ENCODE measurements at regions not wholly inside any gene's neighbourhood (a gene's known extent, or its start where the extent isn't known, plus 50 kb on each side); places are given as distances from the start of the nearest gene placed in this dataset.

DNA sequence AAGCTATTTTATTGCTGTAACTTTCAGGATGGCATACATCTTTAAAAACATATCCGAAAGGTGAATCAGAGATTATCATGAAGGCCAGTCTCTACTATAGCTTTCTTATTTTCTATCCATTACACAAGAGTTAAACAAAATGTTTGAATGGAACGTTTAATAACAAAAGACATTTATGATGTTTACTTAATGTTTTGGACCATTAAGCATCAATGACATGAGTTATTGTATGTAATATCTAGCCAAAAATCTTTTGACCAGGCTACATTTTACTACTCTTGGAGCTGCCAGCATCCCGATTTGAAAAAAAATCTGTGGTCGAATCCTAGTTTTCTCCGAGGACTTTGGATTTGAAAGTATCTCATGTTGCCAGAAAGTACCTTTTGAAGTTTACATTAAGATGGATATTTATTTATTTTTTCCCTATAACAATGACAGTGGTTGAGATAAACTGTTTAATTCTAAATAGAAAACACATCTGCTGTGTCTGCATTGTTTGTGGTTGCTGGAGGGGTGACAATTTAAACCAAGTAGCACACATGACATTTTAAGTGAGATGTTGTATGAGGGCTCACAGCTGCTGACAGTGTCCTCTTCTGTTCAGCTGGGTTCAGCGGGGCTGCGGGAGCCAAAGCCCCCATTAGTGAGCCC, 293.7 kb upstream of the TCF21 start:
- TF ChIP-seq, protein P1, sequence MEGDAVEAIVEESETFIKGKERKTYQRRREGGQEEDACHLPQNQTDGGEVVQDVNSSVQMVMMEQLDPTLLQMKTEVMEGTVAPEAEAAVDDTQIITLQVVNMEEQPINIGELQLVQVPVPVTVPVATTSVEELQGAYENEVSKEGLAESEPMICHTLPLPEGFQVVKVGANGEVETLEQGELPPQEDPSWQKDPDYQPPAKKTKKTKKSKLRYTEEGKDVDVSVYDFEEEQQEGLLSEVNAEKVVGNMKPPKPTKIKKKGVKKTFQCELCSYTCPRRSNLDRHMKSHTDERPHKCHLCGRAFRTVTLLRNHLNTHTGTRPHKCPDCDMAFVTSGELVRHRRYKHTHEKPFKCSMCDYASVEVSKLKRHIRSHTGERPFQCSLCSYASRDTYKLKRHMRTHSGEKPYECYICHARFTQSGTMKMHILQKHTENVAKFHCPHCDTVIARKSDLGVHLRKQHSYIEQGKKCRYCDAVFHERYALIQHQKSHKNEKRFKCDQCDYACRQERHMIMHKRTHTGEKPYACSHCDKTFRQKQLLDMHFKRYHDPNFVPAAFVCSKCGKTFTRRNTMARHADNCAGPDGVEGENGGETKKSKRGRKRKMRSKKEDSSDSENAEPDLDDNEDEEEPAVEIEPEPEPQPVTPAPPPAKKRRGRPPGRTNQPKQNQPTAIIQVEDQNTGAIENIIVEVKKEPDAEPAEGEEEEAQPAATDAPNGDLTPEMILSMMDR (conservative IDR thresholded peaks at IDR 0.05; ENCODE audit: low read depth, low read length) = no peak
- no peaks in the 10 kb centered on the region for H3K27me3 ChIP-seq (ENCODE audit: insufficient read depth, low read depth)
- H3K27ac ChIP-seq = no peak overlapping the region
- H3K4me1 ChIP-seq (ENCODE audit: low read depth, poor library complexity, severe bottlenecking) = no peaks in the 10 kb centered on the region
- H3K79me2 ChIP-seq (ENCODE audit: insufficient read depth, low read depth) = no peaks in the 10 kb centered on the region
- no peak overlapping the region for H3K9ac ChIP-seq
- no peaks in the 10 kb centered on the region for H3K36me3 ChIP-seq (ENCODE audit: insufficient read depth)
- H3K4me2 ChIP-seq = no peak overlapping the region
- no peak overlapping the region for H3K4me3 ChIP-seq (IDR thresholded peaks at IDR 0.05; ENCODE audit: insufficient read depth, low read depth, low read length)
- H2AFZ ChIP-seq (ENCODE audit: low read depth) = no peak overlapping the region
- no peaks in the 10 kb centered on the region for H4K20me1 ChIP-seq (ENCODE audit: insufficient read depth)

DNA sequence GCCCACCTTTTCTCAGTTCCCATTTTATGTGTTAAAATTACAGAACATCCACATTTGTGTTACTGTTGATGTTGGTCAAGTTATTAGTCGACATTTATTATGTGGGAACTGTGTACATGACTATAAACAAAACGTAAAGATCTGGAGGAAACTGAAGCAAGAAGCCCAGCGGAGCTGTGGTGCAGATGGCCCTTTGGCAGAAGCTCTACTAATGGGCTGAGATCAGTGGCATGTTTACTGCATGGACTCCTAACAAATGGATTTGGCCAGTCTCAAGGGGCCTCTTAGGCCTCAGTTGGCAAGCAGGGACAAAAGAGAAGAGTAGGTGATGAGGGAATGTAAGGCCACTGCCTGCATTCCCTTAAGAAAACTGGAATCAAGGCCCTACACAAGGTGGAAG, 282.1 kb upstream of the TCF21 start:
- no peaks in the 10 kb centered on the region for H3K4me1 ChIP-seq (ENCODE audit: low read depth, poor library complexity, severe bottlenecking)
- TF ChIP-seq, protein P1 (conservative IDR thresholded peaks at IDR 0.05; ENCODE audit: low read depth, low read length) = no peak
- no peaks in the 10 kb centered on the region for H3K79me2 ChIP-seq (ENCODE audit: insufficient read depth, low read depth)
- no peak overlapping the region for H3K4me3 ChIP-seq (IDR thresholded peaks at IDR 0.05; ENCODE audit: insufficient read depth, low read depth, low read length)
- no peak overlapping the region for H3K27ac ChIP-seq
- H2AFZ ChIP-seq (ENCODE audit: low read depth) = no peak overlapping the region
- H3K36me3 ChIP-seq (ENCODE audit: insufficient read depth) = no peaks in the 10 kb centered on the region
- H3K9ac ChIP-seq = no peak overlapping the region
- H4K20me1 ChIP-seq (ENCODE audit: insufficient read depth) = no peaks in the 10 kb centered on the region
- no peak overlapping the region for H3K4me2 ChIP-seq
- no peaks in the 10 kb centered on the region for H3K27me3 ChIP-seq (ENCODE audit: insufficient read depth, low read depth)

DNA sequence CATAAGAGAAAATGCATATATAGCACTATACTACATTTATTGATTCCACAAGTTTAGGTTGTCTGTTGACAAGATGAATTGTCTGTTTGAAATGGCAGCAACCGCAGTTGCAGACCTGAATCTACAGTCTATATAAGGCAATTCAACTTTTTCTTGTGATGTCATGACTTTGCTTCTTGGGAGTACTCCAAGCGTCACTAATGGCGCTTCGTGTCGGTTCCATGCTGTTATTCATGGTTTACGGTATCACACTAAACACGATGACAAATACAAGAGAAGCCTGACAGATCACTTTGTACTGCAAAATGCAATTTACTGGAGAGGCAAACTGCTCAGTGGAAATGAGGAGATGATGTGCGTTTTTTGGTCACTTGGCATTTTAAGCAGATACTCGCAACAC, 280.3 kb upstream of the TCF21 start:
- H3K4me1 ChIP-seq (ENCODE audit: low read depth, poor library complexity, severe bottlenecking) = no peaks in the 10 kb centered on the region
- TF ChIP-seq, protein P1 (conservative IDR thresholded peaks at IDR 0.05; ENCODE audit: low read depth, low read length) = no peak
- no peak overlapping the region for H3K4me3 ChIP-seq (IDR thresholded peaks at IDR 0.05; ENCODE audit: insufficient read depth, low read depth, low read length)
- H3K36me3 ChIP-seq (ENCODE audit: insufficient read depth) = no peaks in the 10 kb centered on the region
- no peaks in the 10 kb centered on the region for H4K20me1 ChIP-seq (ENCODE audit: insufficient read depth)
- no peak overlapping the region for H3K4me2 ChIP-seq
- H3K9ac ChIP-seq = no peak overlapping the region
- no peak overlapping the region for H3K27ac ChIP-seq
- no peak overlapping the region for H2AFZ ChIP-seq (ENCODE audit: low read depth)
- no peaks in the 10 kb centered on the region for H3K79me2 ChIP-seq (ENCODE audit: insufficient read depth, low read depth)
- no peaks in the 10 kb centered on the region for H3K27me3 ChIP-seq (ENCODE audit: insufficient read depth, low read depth)

DNA sequence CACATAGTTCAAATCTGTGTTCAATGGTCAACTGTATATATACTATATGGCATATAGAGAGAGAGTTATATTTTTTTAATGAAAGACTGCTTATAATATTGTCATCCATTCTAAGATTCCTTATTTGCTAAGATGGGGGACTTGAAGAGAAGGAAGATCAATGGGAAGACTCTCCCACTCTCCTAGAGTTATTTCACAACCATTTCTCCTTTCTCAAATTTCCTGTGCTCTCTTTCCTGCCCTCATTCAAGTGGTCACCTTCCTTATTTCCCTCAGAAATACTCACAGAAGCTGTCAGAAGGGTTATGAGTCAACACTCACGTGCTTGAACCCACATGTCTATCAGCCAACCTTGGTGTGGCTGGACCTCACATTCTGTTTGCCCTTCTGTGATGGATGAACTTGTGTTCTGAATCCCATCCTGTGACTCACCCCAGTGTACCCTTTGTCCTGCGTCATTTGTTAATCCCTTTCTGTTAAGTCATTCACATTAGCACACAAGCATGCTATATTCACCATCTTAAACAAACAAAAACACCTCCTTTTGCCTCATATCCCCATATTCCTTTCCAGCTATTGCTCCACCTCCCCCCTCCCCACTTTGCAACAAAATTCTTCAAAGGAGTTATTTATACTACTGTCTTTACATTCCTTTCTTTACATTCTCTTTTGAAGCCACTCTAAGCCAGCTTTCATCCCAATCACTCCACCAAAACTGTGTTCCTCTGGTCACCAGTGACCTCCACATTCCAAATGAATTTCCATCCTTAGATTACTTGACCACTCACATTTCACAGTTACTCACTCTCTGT, 279.3 kb upstream of the TCF21 start:
- H3K4me1 ChIP-seq (ENCODE audit: low read depth, poor library complexity, severe bottlenecking) = no peaks in the 10 kb centered on the region
- no peaks in the 10 kb centered on the region for H4K20me1 ChIP-seq (ENCODE audit: insufficient read depth)
- H3K79me2 ChIP-seq (ENCODE audit: insufficient read depth, low read depth) = no peaks in the 10 kb centered on the region
- no peaks in the 10 kb centered on the region for H3K36me3 ChIP-seq (ENCODE audit: insufficient read depth)
- H3K9ac ChIP-seq = no peak overlapping the region
- H3K27ac ChIP-seq = no peak overlapping the region
- H2AFZ ChIP-seq (ENCODE audit: low read depth) = no peak overlapping the region
- TF ChIP-seq, protein P1 (conservative IDR thresholded peaks at IDR 0.05; ENCODE audit: low read depth, low read length) = no peak
- no peak overlapping the region for H3K4me2 ChIP-seq
- no peaks in the 10 kb centered on the region for H3K27me3 ChIP-seq (ENCODE audit: insufficient read depth, low read depth)
- H3K4me3 ChIP-seq (IDR thresholded peaks at IDR 0.05; ENCODE audit: insufficient read depth, low read depth, low read length) = no peak overlapping the region
